NCI-H128 (cell line): ENCODE measurements at regions not wholly inside any gene's neighbourhood (a gene's known extent, or its start where the extent isn't known, plus 50 kb on each side); places are given as distances from the start of the nearest gene placed in this dataset.
"Not testable (repeated sequence)": the region's sequence is repeated elsewhere in the genome, so short reads cannot be mapped to it uniquely, and the experiment has no call there.

Experiments used
- DNase-seq: peaks from one replicate; lab custom pipeline; 2025; ENCODE audit not compliant: unreplicated experiment; lab: John Stamatoyannopoulos, UW

- DNase-seq = no peak
Observed at GRCh38 chr14:46147452-46147851, 504.1 kb downstream of the RPL10L start.

DNA sequence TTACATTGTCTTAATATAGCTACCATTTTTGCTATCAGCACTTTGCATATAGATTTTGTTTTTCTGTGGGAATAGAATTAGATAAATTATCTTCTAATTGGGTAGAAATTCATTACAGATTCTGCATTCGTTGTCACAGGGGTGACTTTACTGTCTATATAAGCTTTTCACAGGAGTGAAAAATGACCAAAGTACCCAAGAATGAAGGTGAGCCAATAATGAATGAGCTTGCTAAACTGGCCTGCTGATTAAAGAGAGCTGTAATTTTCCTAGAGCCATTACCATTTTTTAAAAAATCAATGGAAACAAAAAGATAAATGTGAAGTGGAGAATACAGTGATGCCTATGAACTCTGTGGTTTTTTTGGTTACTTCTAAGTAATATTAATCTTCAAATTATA is 504.6 kb downstream of the RPL10L start:
- DNase-seq = no peak

DNA sequence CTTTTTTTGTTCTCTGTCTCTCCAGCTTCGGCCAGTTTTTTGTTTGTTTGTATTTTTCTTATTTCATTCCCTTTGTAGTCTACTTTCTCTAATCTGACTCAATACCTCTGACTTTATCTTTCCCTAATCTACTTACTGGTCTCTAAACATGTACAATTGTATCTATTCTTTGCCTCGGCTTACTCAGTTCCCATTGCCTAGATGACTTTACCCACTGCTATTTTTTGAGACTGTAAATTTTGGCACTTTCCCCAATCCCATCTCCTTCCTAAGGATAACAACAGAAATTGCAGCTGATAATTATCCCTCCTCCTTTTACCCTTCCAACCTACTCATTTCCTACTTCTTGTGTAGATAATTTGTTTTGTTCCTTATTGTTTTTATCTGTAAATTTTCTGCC is 511.1 kb downstream of the RPL10L start:
- no peak for DNase-seq

DNA sequence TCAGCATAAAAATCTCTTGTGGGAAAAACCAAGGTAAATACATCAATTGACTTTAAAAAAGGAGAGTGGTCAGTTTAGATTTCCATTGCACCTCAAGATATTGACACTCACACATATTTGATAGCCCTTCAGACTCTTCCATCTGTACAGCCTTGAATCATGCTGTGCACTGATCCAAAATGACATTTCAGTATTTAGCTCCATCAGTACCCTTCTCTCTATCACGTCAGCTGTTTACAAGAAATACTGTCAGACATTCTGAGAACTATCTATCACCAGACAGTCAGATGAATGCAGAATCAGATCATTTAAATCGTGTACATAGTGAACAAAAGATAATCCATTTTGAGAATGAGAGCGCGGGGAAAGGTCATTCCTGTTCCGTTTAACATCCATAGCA is 511.9 kb downstream of the RPL10L start:
- no peak for DNase-seq

DNA sequence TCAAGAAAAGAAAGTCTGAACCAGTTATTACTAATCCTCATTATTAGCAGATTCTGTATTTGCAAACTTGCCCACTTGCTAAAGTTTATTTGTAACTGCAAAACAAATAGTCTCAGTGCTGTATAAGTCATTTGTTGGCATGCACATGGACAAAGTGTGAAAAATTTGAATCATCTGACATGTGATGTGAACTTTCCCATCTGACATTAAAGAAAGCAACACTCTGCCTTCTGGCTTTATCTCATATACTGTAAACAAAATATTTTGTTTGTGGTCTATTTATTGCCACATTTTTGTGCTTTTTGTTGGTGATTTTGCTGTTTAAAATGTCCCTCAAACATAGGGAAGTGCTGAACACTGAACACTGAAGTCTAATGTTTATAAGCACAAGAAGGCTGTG is 513.8 kb downstream of the RPL10L start:
- DNase-seq = no peak

DNA sequence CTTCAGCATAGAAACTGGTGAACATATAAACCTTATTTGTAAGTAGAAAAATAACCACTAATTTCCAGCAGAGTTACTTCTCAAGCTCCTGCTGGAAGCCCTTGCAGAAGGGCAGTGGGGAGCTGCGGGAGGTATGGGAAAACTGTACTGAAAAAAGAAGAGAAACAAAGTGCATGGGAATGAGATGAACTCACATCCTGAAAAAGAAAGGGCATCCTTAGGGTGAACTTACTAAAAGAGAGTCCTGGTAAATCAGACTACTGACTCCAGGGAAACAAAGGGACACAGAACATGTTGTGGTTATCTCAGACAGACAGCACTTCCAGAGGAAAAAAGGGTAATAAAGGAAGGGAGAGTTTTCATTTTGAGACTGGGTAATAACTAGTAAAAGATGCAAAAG is 515.1 kb downstream of the RPL10L start:
- no peak for DNase-seq

- DNase-seq = no peak
Observed at GRCh38 chr14:46108228-46108627, 543.4 kb downstream of the RPL10L start.

DNA sequence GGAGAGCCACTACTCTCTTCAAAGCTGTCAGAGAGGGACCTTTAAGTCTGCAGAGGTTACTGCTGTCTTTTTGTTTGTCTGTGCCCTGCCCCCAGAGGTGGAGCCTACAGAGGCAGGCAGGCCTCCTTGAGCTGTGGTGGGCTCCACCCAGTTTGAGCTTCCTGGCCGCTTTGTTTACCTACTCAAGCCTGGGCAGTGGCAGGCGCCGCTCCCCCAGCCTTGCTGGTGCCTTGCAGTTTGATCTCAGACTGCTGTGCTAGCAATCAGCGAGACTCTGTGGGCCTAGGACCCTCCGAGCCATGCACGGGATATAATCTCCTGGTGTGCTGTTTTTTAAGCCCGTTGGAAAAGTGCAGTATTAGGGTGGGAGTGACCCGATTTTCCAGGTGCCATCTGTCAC is 550.7 kb downstream of the RPL10L start:
- not testable (repeated sequence) for DNase-seq

DNA sequence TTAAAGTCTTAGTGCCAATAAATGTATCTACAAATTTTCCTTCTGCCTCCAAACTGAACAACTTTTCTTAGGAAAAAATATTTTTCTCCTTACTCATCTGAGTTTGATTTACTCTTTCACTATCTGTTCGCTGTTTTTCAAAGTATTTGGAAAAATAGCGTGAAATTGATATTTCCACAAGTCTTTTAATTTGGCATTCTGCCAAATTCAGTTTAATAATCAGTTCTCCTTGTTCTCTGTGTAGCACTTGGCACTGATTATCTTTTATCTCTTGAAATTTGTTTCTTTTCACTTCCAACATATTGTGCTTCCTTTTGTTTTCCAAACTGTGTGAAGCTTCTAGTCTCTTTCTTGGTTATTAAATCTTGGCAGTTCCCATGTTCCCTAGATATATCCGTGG is 559.8 kb downstream of the RPL10L start:
- no peak for DNase-seq

DNA sequence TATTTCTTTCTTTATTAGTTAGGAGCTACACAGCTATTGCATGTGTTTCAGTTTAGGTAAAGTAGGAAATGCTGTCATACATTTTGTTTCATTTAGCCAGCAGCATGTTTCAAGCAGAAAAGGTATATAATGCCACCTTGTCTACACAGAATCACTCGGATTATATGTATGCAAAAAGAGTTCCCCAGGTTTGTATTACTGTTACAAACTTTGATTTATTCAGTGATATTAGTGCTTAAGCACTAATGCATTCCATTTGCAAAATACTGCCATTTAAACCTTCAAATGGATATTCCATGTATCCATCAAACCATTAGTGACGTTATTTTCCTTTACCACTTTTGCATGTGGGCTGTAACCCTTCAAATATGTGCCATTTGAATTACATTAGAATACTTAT is 564.0 kb downstream of the RPL10L start:
- DNase-seq = no peak

DNA sequence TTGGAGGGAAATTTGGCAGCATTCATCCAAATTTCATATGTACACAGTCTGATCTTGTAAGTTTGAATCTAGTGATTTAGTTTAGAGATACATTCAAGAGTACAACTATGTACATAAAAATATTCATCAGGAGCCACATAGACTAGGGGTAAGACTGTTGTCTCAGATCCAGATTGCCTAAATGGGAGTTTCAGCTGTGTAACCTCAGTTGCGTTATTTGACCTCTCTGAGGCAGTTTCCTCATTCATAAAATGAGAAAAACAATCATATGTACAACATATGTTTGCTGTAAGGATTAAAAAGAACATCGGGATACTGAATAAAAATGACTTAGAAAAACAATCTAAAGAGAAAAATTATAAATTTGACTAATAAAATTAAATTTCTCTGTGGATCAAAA is 577.5 kb downstream of the RPL10L start:
- no peak for DNase-seq

DNA sequence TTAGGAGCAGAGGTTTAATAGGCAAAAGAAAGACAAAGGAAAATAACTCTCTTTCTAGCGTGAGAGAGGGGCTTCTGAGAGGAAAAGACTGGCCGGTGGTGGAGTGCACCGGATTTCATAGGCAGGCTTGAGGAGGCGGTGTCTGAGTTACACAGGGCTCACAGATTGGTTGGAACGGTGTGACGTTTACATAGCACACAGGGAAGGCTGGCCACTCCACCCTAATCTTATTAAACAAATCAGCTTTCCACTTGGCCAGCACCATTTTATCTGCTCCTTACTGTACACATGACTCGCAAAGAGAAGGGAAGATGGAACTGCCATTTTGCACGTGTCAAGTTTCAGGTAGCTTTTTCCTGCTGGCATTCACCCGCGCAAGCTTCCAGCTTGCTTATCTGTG is 587.7 kb downstream of the RPL10L start:
- DNase-seq = no peak

GRCh38 chr14:46058964-46059563 is 592.5 kb downstream of the RPL10L start:
- DNase-seq = no peak

GRCh38 chr14:46057799-46058198 is 593.8 kb downstream of the RPL10L start:
- DNase-seq = no peak

GRCh38 chr14:46054526-46054925 is 597.1 kb downstream of the RPL10L start:
- no peak for DNase-seq

- no peak for DNase-seq
Observed at GRCh38 chr14:46053221-46053620, 598.4 kb downstream of the RPL10L start.

DNA sequence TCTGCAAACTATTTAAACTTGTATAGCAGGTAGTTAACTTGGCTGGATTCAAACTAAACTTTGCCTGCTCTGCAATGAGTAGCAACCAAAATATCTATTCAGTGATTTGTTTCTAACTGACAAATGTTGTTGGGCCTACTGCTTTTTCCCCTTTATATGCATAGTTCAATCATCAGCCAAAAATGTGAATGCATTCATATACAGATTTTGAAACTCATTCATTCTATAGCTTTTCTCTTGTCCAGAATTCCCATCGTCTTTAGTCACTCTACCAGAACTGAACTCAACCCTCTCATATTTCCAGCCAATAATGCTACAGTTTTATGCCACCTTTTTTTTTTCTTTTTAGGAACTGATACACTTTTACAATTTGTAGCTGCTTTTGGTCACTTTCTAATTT is 599.8 kb downstream of the RPL10L start:
- no peak for DNase-seq

GRCh38 chr14:46048127-46048526 is 603.5 kb downstream of the RPL10L start:
- DNase-seq = no peak

- DNase-seq = no peak
Observed at GRCh38 chr14:46036099-46036498, 615.5 kb downstream of the RPL10L start.

GRCh38 chr14:46034305-46034704 is 617.3 kb downstream of the RPL10L start:
- DNase-seq = no peak

DNA sequence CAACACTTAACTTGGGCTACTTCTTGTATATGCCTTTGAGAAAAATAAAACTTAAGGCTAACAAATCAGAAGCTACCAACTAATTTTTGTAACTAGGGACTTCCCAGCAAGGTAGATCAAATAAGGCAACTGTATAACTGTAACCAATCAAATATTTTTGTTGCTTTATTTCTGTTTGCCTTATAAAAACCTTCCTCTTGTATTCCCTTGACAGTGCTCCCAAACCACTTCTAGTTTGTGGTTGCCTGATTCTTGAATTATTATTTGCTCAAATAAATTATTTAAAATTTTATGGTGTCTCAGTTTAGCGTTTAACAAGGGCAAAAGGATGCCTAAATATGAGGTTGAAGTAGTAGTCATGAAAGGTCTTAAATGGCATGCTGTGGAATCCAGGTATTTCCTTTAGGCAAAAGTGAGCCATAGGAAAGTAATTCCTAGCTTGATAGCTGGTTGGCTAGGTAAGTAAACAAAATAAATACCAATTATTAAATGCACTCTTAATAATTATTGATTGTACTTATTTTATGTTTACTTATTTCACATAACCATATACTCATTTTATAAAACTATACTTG is 632.6 kb downstream of the RPL10L start:
- DNase-seq = no peak

GRCh38 chr14:46008348-46008747 is 643.2 kb downstream of the RPL10L start:
- no peak for DNase-seq

DNA sequence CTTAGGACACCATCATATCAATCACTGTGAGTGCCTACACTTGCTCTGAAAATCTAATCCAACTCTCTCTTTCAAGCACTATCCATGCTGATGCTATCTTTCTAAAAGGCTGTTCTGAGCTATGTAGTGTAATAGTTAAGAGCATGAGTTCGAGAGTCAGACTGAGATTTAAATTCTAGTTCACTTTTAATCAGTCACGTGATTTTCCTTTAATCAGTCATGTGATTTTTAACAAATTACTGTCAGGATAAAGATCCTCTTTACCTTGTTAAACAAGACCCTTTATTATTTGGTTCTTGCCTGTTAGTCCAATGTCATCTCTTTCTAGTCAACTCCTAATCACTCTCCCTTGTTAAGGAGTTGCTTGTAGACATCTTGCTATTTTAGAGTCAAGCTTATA is 653.0 kb downstream of the RPL10L start:
- DNase-seq = no peak
